Retinal pigment epithelial cell (primary cell): ENCODE measurements at regions not wholly inside any gene's neighbourhood (a gene's known extent, or its start where the extent isn't known, plus 50 kb on each side); places are given as distances from the start of the nearest gene placed in this dataset.
A peak's percentile ranks its signal among the peaks of the same experiment; 100 is the strongest.

ENCODE experiments used
- DNase-seq: peaks from one replicate; pipeline ENCODE4 v3.0.0-alpha.2; 2010; ENCODE audit warnings: low read depth
- H3K4me3 ChIP-seq: 2 replicates; pipeline ENCODE4 v1.5.1; 2011; ENCODE audit warnings: mild to moderate bottlenecking, low read length, control low read depth, moderate library complexity
- CTCF ChIP-seq: conservative IDR thresholded peaks from 2 replicates; pipeline ENCODE4 v1.5.1; 2011; ENCODE audit warnings: low read depth, low read length, control low read depth, inconsistent platforms

- no peak for TF ChIP-seq CTCF
- DNase-seq, result no peak
- no peak overlapping the region for H3K4me3 ChIP-seq
These were observed 352.1 kb downstream of the SHQ1 start for GRCh38 chr3:72496051-72496670.

- DNase-seq, result no peak
- H3K4me3 ChIP-seq, result no peak overlapping the region
- no peak for TF ChIP-seq CTCF
These were observed 353.6 kb downstream of the SHQ1 start for GRCh38 chr3:72494626-72495025.

- no peak for TF ChIP-seq CTCF
- DNase-seq, result no peak
- H3K4me3 ChIP-seq, result no peak overlapping the region
These were observed 354.1 kb downstream of the SHQ1 start for GRCh38 chr3:72494130-72494529.

- DNase-seq, result peak; percentile 59
These were observed 356.0 kb downstream of the SHQ1 start for GRCh38 chr3:72492240-72492639.

GRCh38 chr3:72490688-72491435 is 357.4 kb downstream of the SHQ1 start:
- TF ChIP-seq CTCF, result no peak
- H3K4me3 ChIP-seq, result no peak overlapping the region
- no peak for DNase-seq

More at GRCh38 chr3:72492240-72492639, 356.0 kb downstream of the SHQ1 start:
- no peak overlapping the region for H3K4me3 ChIP-seq
- no peak for TF ChIP-seq CTCF

GRCh38 chr3:72489901-72490300 is 358.3 kb downstream of the SHQ1 start:
- no peak for TF ChIP-seq CTCF
- no peak for DNase-seq
- H3K4me3 ChIP-seq, result no peak overlapping the region

GRCh38 chr3:72488738-72489035 is 359.6 kb downstream of the SHQ1 start:
- DNase-seq, result no peak
- TF ChIP-seq CTCF, result no peak
- no peak overlapping the region for H3K4me3 ChIP-seq
